GM19043 (cell line): ENCODE measurements at regions not wholly inside any gene's neighbourhood (a gene's known extent, or its start where the extent isn't known, plus 50 kb on each side); places are given as distances from the start of the nearest gene placed in this dataset.
A peak's percentile ranks its signal among the peaks of the same experiment; 100 is the strongest.
"Not testable (repeated sequence)": the region's sequence is repeated elsewhere in the genome, so short reads cannot be mapped to it uniquely, and the experiment has no call there.

Source experiments
- ATAC-seq: cut with Tn5 transposase; IDR thresholded peaks from one replicate; pipeline ENCODE4 v1.9.1; 2021; ENCODE audit warnings: low read depth; ENCODE audit not compliant: unreplicated experiment

DNA sequence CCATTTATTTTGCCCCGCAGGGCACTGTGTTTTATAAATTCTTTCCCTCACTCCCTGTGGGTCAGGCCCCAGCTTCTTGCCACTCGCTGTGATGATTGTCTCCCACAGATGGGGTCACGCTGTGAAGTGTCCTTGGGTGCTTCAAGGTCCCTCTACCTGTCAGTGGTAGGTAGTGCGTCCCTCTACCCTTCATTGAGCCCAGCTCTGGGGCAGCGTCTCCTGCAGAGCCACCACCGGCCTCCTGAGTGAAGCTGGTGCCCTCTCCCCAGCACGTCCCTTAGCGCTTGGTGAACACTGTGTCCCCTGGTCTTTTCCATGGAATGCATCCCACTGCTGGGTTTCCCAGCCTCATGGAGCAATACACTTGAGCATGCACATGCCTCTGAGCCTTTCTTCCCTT is 108.2 kb downstream of the NRN1 start:
- ATAC-seq, result no peak

- ATAC-seq, result no peak
Observed at GRCh38 chr6:5898102-5898501, 108.6 kb downstream of the NRN1 start.

DNA sequence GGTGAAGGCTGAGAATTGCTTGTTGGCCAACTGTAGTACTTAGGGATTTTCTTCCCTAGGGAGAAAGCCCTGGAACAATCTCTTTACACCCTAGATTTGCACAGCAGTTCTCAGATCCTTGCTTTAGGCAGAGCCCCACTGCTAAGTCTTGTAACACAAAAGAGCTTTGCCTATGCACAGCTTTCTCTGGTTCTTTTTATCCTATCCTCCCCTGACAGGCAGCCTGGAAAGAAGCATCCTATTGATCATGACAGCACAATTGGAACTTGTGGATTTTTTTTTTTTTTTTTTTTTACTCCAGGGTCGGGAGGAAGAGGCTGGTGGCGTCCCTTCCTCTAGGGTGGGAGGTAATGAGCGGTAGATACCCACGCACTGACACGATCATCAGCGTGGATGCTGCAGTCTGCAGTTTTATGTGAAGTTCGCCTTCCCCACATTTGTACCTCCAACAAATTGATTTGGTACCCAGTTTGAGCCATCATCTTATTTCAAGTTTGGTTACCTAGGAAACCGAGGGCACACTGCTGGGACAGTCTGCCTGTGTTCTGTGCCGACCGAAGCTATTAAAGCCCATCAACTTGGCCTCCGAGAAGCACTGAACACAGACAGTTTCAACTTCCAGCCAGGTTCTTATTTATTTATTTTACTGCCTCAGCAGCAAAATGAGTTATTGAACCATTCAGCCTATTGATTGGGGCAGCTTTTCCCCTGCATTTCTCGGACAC is 110.1 kb downstream of the NRN1 start:
- no peak for ATAC-seq

GRCh38 chr6:5894357-5894756 is 112.4 kb downstream of the NRN1 start:
- ATAC-seq, result no peak

GRCh38 chr6:5893295-5893694 is 113.4 kb downstream of the NRN1 start:
- no peak for ATAC-seq

DNA sequence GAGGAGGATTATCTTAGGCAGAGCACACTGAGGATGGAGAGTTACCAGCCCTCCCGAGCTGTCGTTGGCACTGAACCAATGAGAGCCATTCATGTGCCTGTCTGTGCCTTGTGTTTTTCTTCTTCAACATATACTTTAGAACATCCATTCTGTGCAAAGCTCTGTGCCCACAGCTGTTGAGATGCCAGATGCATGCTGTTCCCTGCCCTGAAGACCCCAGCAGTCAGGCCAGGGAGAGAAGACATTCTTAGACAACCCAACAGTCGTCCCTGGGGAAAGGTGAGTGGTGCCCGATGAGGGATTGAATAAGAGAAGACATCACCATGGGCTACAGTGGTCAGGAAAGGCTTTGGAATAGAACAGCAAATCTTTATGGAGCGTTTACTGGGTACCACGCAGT is 114.1 kb downstream of the NRN1 start:
- no peak for ATAC-seq

DNA sequence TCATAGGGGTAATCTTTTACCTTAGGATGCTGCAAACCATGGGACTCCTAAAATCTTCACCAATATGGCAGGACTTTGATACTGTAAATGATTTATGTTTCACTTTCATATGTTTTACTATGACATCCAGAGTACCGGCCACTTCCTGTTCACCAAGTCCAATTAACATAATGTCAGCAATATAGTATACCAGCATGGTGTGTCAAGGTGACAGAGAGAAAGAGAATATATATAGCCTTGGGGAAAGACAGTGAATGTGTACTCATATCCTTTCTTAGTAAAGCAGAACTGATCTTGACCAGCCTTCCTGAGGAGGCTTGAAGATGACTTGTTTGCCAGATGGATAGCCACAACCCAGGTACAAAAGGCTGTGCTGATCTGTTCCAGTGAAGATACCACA is 127.9 kb downstream of the NRN1 start:
- no peak for ATAC-seq

DNA sequence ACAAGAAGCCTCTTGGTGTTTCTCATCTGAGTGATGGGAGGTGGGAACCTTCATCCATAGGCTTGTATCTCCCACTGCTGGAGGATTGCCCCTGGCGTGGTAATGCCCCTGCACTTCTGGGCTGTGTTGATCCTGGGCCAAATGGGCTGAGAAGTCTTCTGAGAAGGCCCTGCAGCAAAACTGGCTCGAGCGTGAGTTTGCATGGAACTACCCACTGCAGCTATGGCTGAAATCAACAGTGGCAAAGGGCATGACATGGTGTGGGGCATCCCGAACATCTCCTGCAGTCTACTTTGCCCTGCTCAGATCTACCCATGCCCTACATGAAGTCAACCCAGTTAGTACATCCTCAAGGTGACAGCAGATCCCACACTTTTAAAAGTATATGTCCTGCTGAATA is 130.6 kb downstream of the NRN1 start:
- no peak for ATAC-seq

DNA sequence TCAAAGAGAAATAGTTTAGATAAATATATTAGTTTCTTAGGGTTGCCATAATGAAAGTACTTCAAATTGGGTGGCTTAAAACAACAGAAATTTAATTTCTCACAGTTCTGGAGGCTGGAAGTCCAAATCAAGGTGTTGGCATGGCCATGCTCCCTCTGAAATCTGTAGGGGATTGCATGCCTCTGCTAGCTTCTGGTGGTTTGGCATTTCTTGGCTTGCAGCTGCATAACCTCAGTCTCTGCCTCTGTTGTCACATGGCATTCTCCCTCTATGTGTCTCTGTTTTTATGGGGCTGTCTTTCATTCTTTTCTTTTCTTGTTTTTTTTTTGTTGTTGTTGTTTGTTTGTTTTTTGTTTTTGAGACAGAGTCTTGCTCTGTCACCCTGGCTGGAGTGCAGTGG is 132.7 kb downstream of the NRN1 start:
- ATAC-seq, result not testable (repeated sequence)

- no peak for ATAC-seq
Observed at GRCh38 chr6:5871296-5871695, 135.4 kb downstream of the NRN1 start.

DNA sequence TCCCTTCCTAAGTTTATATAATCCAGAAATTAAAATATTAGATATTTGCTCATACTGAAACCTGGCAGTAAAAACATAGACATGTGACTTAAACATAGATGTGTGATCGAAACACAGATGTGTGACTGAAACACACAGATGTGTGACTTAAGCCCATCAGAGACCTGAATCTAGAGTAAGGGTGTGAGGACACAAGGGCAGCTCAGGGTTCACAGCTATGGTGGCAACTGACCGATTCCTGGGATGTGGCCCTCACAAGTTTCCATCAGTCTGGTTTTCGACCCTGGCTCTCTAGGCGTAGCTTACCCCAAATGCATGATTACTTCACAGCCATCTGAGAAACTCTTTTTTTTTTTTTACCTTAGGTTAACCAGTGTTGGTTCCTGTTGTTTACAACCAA is 137.0 kb downstream of the NRN1 start:
- no peak for ATAC-seq

- ATAC-seq, result no peak
Observed at GRCh38 chr6:5869261-5869660, 137.5 kb downstream of the NRN1 start.

DNA sequence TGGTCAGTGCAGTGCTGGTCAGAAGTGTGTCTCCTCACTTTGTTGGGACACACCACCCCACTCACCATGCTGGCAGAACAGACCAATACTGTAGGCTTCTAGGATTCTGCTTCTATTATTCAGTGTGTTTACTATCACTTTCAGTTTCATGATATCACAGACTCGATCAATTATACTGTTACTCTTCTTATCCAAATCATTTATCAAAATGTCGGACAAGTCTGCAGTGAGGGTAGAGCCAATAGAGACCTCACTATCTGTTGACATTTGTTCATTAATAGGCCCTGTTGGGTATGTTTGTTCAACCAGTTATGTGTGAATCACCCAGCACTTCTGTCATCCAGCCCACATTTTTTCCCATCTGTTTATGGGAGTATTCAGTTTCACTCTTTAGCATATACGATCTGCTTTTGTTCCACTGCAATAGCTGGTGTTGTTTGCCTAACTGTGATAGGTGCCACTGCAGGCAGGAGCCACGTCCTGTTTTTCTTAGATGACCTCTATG is 140.1 kb downstream of the NRN1 start:
- ATAC-seq, result no peak

DNA sequence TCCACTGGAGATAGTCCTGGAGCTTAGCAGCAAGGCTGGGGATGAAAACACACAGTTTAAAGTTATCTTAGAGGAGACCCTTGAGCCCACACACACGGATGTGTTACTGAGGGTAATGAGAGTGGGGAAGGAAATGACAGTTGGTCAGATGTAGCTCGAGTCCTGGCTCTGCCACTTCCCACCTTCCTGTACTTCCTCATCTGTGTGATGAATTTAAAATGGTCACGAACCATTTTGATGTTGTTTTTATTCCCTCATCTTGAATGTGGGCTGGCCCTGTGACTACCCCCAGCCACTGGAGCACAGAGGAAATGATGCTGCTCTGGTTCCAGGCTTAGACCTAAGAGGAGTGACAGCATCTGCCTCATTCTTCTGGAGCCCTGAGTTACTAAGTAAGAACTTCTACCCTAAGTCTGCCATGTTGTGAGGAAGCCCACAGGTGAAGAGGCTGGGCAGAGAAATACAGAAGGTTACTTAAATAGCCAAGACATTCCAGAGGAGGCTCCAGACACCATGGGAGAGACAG is 141.2 kb downstream of the NRN1 start:
- ATAC-seq, result no peak

DNA sequence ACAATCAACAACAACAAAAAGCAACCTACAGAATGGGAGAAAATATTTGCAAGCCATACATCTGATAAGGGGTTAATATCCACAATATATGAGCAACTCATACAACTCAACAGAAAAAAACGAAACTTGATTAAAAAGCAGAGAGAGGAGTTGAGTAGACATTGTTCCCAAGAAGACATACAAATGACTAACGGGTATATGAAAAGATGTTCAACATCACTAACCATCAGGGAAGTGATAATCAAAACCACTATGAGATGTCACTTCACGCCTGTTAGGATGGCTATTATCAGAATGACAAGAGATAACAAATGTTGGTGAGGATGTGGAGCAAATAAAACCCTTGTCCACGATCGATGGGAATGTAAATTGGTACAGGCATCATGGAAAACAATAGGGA is 145.9 kb downstream of the NRN1 start:
- no peak for ATAC-seq

GRCh38 chr6:5855787-5856470 is 150.8 kb downstream of the NRN1 start:
- no peak for ATAC-seq

GRCh38 chr6:5854899-5855298 is 151.8 kb downstream of the NRN1 start:
- ATAC-seq, result no peak

DNA sequence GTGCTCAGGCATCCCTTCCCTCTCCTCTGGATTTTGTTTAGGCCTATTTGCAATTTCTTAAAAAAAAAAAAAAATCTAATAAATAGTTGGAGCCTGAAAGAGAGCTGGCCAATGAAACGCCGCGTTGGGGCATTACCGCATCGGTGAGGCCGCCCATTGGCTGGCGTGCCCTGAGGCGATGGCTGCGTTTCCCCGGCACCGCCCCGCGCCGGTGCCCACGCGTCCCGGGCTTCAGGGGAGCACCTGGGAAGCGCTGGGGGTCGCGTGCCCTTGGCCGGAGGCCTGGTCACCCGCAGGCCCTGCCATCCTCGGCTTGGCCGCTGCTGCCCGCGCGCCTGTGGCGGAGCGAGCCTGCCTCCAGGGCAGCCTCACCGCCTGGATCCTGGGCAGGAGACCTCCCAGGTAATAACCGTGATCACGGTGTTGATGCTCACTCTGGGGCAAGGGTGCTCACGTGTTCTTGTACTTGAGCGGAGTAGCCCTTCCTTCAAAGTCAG is 155.4 kb downstream of the NRN1 start:
- peak; percentile 69 for ATAC-seq

GRCh38 chr6:5850848-5851255 is 155.9 kb downstream of the NRN1 start:
- ATAC-seq, result no peak

DNA sequence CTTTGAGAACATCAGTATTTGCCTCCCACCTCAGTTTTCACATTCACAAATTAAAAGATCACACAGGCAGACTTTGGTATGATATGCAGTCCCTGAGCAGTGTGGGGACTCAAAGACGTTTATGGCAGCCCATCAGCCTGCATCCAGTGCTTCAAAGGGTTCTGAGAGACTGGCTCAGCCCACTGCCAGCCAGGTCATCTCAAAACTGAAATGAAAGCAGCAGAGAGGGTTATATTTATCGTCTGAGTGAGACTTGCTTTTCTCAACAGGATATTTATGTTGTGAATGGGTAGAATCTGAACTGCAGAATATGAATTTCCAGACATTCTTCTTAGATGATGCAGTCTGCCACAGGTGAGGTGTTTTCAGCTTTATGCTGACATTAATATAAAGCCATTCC is 159.8 kb downstream of the NRN1 start:
- no peak for ATAC-seq

GRCh38 chr6:5846335-5846734 is 160.4 kb downstream of the NRN1 start:
- no peak for ATAC-seq

DNA sequence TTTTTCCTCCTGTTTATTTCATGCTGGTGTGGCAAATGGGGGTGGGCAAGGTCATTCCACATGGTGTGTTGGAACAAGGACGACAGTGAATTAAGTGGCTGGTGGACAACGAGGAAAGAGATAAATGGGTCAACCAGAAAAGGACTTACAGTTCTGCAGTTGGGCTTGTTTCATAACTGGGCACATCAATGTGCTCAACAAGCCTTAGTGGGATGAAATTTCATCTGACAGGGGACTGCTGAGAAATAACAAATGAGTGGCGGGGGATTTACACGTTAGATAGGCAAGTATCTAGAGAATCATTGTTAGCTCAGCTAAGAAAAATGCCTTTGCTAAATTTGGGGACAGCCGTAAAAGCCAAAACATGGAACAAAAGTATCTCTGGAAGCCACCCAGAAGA is 163.6 kb downstream of the NRN1 start:
- ATAC-seq, result no peak
